HCT116 (cell line): ENCODE measurements at regions not wholly inside any gene's neighbourhood (a gene's known extent, or its start where the extent isn't known, plus 50 kb on each side); places are given as distances from the start of the nearest gene placed in this dataset.

Experiments used
- ATAC-seq: fragments of 200-7000 bp; cut with Tn5 transposase; 2 replicates; pipeline ENCODE4 v1.9.1; 2020; ENCODE audit warnings: mild to moderate bottlenecking, moderate library complexity
- BruUV-seq: library from RNA; stranded (reverse); fragments of 400-500 nt; replicated peaks from 2 replicates; lab custom pipeline; 2021; lab: Mats Ljungman, UMichigan
- CTCF ChIA-PET: fragments of 300-600 bp; sonication (Branson Sonifier 250); formaldehyde crosslinking; loops from one replicate; lab custom pipeline; 2021; ENCODE audit warnings: antibody characterized with exemption; lab: Charles Lee
- POLR2A ChIA-PET: fragments of 300-600, 350-600 bp; sonication (Branson Sonifier 250); formaldehyde crosslinking; loops from one replicate; lab custom pipeline; 2021; ENCODE audit warnings: antibody characterized with exemption; lab: Charles Lee
- RAD21 ChIA-PET, 2 experiments: fragments of 300-600 bp; sonication (Branson Sonifier 250); formaldehyde crosslinking; loops; one replicate each; lab custom pipeline; 2023; ENCODE audit warnings: low total read pairs in 2 of 2; ENCODE audit not compliant: uncharacterized antibody in 2 of 2, unreplicated experiment in 2 of 2, low non-redundant PET in 1 of 2; lab: Charles Lee
- DNase-seq: peaks from one replicate; pipeline ENCODE4 v3.0.0-alpha.2; 2010; ENCODE audit warnings: low read depth, low spot score
- H2AFZ ChIP-seq: fragments of 200-600 bp; shearing (Covaris generic), sonication (generic); 2 replicates; pipeline ENCODE4 v1.6.1; 2017; ENCODE audit warnings: low read depth, mixed run types, mixed read lengths, antibody characterized with exemption, low read length; ENCODE audit not compliant: poor library complexity, severe bottlenecking
- H3K27ac ChIP-seq: 2 replicates; pipeline ENCODE4 v1.5.1; 2012; ENCODE audit warnings: low read depth, low read length
- H3K27me3 ChIP-seq: fragments of 200-600 bp; sonication (generic); 2 replicates; pipeline ENCODE4 v1.6.1; 2016; ENCODE audit warnings: mixed run types, low read length, mixed read lengths; ENCODE audit not compliant: insufficient read depth
- H3K36me3 ChIP-seq, 2 experiments: fragments of 200-500 bp in 1 of 2; fragments of 200-600 bp in 1 of 2; sonication (Bioruptor generic) in 1 of 2; sonication (generic) in 1 of 2; 2 replicates each; pipeline versions ENCODE4 v1.5.1 to v1.6.1; 2014 to 2016; ENCODE audit warnings: low read length in 2 of 2, inconsistent platforms in 1 of 2, mixed read lengths in 1 of 2, mixed run types in 1 of 2; ENCODE audit not compliant: insufficient read depth in 2 of 2, control insufficient read depth in 1 of 2
- H3K4me1 ChIP-seq, 2 experiments: fragments of 200-600 bp in 1 of 2; sonication (generic) in 1 of 2; 2 replicates each; pipeline versions ENCODE4 v1.5.1 to v1.6.1; 2012 to 2017; ENCODE audit warnings: low read length in 2 of 2, inconsistent platforms in 1 of 2, mild to moderate bottlenecking in 1 of 2, mixed read lengths in 1 of 2, mixed run types in 1 of 2, moderate library complexity in 1 of 2; ENCODE audit not compliant: insufficient read depth in 2 of 2, control insufficient read depth in 1 of 2
- H3K4me2 ChIP-seq: fragments of 200-600 bp; sonication (generic); 2 replicates; pipeline ENCODE4 v1.6.1; 2017; ENCODE audit warnings: mixed run types, low read length, mixed read lengths
- H3K4me3 ChIP-seq, 2 experiments: fragments of 200-600 bp in 1 of 2; sonication (generic) in 1 of 2; replicated peaks in 1 of 2; 2 replicates each; pipeline ENCODE4 v1.5.1; 2011 to 2016; ENCODE audit warnings: low read length in 2 of 2, control low read depth in 1 of 2, low read depth in 1 of 2, mild to moderate bottlenecking in 1 of 2, mixed read lengths in 1 of 2, mixed run types in 1 of 2
- H3K79me2 ChIP-seq: fragments of 200-600 bp; sonication (generic); 2 replicates; pipeline ENCODE4 v1.6.1; 2017; ENCODE audit warnings: mild to moderate bottlenecking, mixed run types, low read length, moderate library complexity, mixed read lengths; ENCODE audit not compliant: insufficient read depth
- H3K9ac ChIP-seq: fragments of 200-600 bp; sonication (generic); 2 replicates; pipeline ENCODE4 v1.6.1; 2016; ENCODE audit warnings: low read length, mixed read lengths
- H3K9me2 ChIP-seq: fragments of 200-600 bp; sonication (generic), shearing (Covaris generic); 2 replicates; pipeline ENCODE4 v1.6.1; 2017; ENCODE audit warnings: mixed run types, mild to moderate bottlenecking, moderate library complexity; ENCODE audit not compliant: insufficient read depth
- H3K9me3 ChIP-seq, 2 experiments: fragments of 200-500 bp in 1 of 2; fragments of 200-600 bp in 1 of 2; sonication (Bioruptor generic) in 1 of 2; sonication (generic) in 1 of 2; 2 replicates each; pipeline ENCODE4 v1.6.1; 2014 to 2017; ENCODE audit warnings: low read length in 2 of 2, mixed read lengths in 2 of 2, inconsistent platforms in 1 of 2, low read depth in 1 of 2, mild to moderate bottlenecking in 1 of 2, mixed run types in 1 of 2, moderate library complexity in 1 of 2; ENCODE audit not compliant: control insufficient read depth in 1 of 2, insufficient read depth in 1 of 2
- H4K20me1 ChIP-seq: fragments of 200-600 bp; sonication (generic), shearing (Covaris generic); 2 replicates; pipeline ENCODE4 v1.6.1; 2017; ENCODE audit warnings: mixed run types, mild to moderate bottlenecking, moderate library complexity; ENCODE audit not compliant: insufficient read depth
- EGR1 ChIP-seq: IDR thresholded peaks from 2 replicates; pipeline ENCODE4 v1.6.1; 2012; ENCODE audit warnings: low read depth
- ELF1 ChIP-seq: IDR thresholded peaks from 2 replicates; pipeline ENCODE4 v1.6.1; 2012; ENCODE audit warnings: low read depth, borderline replicate concordance
- EZH2 ChIP-seq: fragments of 200-600 bp; sonication (generic); IDR thresholded peaks from 2 replicates; pipeline ENCODE4 v1.6.1; 2017; ENCODE audit warnings: antibody characterized with exemption, mixed run types
- FOSL1 ChIP-seq: IDR thresholded peaks from 2 replicates; pipeline ENCODE4 v1.6.1; 2012; ENCODE audit warnings: low read depth
- JUND ChIP-seq: IDR thresholded peaks from 2 replicates; pipeline ENCODE4 v1.6.1; 2012
- POLR2A ChIP-seq: IDR thresholded peaks from 2 replicates; pipeline ENCODE4 v1.7.0; 2011; ENCODE audit warnings: borderline replicate concordance; ENCODE audit not compliant: insufficient read depth, insufficient read length; ENCODE audit errors: extremely low read depth
- TCF7L2 ChIP-seq: IDR thresholded peaks from 2 replicates; pipeline ENCODE4 v1.7.0; 2011; ENCODE audit warnings: borderline replicate concordance, inconsistent platforms; ENCODE audit not compliant: insufficient read depth, insufficient read length; ENCODE audit errors: extremely low read depth
- YY1 ChIP-seq: IDR thresholded peaks from 2 replicates; pipeline ENCODE4 v1.6.1; 2011; ENCODE audit warnings: low read length, low read depth, moderate library complexity, mild to moderate bottlenecking; ENCODE audit not compliant: insufficient replicate concordance; ENCODE audit errors: extremely low read depth
- ZFX ChIP-seq: fragments of 450-650 bp; IDR thresholded peaks from 2 replicates; pipeline ENCODE4 v1.6.1; 2017
- intact Hi-C: fragments of 100-400 bp; cut with micrococcal nuclease; formaldehyde crosslinking; loops from 2 replicates; pipeline ENCODE4 v1.10.0; 2022
- TF ChIP-seq, protein P1 (sequence below): IDR thresholded peaks from 2 replicates; pipeline ENCODE4 v1.6.1; 2012
- TF ChIP-seq, protein P2 (sequence below): IDR thresholded peaks from 2 replicates; pipeline ENCODE4 v1.6.1; 2012; ENCODE audit warnings: low read depth

DNA sequence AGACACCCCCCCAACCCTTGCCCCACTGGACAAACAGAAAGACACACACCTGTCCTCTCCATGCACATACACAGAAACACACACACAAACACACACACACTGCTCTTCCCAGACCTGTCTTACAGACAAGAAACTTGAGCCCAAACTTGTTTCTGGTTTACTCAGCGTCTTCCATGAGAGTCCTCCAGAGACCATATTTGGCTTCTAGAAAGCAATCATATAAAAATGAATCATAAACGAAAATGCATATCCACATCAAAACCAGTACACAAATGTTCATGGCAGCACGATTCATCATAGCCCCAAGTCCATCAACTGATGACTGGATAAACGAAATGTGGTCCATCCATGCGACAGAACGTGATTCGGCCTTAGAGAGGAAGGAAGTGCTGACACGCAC lies 84.2 kb upstream of the ASAP2 start:
- H3K4me1 ChIP-seq, result no peaks in the 10 kb centered on the region
- intact Hi-C loops, result no loop called here
- DNase-seq (no peak), ATAC-seq (no peak)
- CTCF ChIA-PET, result no interaction called here
- no peak overlapping the region for H3K27ac ChIP-seq
- H3K4me2 ChIP-seq, result no peak overlapping the region
- H3K36me3 ChIP-seq, result no peaks in the 10 kb centered on the region
- no TSS peak for BruUV-seq
- no peaks in the 10 kb centered on the region for H4K20me1 ChIP-seq
- no peaks in the 10 kb centered on the region for H3K9me2 ChIP-seq
- H2AFZ ChIP-seq, result no peak overlapping the region
- POLR2A ChIA-PET, result no interaction called here
- no peaks in the 10 kb centered on the region for H3K9me3 ChIP-seq
- RAD21 ChIA-PET, result no interaction called here
- H3K9ac ChIP-seq, result no peak overlapping the region
- no peaks in the 10 kb centered on the region for H3K27me3 ChIP-seq
- H3K79me2 ChIP-seq, result no peaks in the 10 kb centered on the region
- H3K4me3 ChIP-seq, result no peak overlapping the region
- TF ChIP-seq, protein P1, sequence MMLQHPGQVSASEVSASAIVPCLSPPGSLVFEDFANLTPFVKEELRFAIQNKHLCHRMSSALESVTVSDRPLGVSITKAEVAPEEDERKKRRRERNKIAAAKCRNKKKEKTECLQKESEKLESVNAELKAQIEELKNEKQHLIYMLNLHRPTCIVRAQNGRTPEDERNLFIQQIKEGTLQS, result no peak
- no peak for TF ChIP-seq ZFX
- TF ChIP-seq ELF1, result no peak
- TF ChIP-seq, protein P2, sequence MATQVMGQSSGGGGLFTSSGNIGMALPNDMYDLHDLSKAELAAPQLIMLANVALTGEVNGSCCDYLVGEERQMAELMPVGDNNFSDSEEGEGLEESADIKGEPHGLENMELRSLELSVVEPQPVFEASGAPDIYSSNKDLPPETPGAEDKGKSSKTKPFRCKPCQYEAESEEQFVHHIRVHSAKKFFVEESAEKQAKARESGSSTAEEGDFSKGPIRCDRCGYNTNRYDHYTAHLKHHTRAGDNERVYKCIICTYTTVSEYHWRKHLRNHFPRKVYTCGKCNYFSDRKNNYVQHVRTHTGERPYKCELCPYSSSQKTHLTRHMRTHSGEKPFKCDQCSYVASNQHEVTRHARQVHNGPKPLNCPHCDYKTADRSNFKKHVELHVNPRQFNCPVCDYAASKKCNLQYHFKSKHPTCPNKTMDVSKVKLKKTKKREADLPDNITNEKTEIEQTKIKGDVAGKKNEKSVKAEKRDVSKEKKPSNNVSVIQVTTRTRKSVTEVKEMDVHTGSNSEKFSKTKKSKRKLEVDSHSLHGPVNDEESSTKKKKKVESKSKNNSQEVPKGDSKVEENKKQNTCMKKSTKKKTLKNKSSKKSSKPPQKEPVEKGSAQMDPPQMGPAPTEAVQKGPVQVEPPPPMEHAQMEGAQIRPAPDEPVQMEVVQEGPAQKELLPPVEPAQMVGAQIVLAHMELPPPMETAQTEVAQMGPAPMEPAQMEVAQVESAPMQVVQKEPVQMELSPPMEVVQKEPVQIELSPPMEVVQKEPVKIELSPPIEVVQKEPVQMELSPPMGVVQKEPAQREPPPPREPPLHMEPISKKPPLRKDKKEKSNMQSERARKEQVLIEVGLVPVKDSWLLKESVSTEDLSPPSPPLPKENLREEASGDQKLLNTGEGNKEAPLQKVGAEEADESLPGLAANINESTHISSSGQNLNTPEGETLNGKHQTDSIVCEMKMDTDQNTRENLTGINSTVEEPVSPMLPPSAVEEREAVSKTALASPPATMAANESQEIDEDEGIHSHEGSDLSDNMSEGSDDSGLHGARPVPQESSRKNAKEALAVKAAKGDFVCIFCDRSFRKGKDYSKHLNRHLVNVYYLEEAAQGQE, result no peak
- TF ChIP-seq POLR2A, result no peak
- TF ChIP-seq JUND, result no peak
- TF ChIP-seq EZH2, result no peak
- TF ChIP-seq YY1, result no peak
- no peak for TF ChIP-seq TCF7L2
- TF ChIP-seq FOSL1, result no peak
- TF ChIP-seq EGR1, result no peak
